GM21737 (cell line): ENCODE measurements at regions not wholly inside any gene's neighbourhood (a gene's known extent, or its start where the extent isn't known, plus 50 kb on each side); places are given as distances from the start of the nearest gene placed in this dataset.

Experiments
- ATAC-seq: cut with Tn5 transposase; IDR thresholded peaks from one replicate; pipeline ENCODE4 v1.9.1; 2021; ENCODE audit warnings: mild to moderate bottlenecking, moderate library complexity; ENCODE audit not compliant: unreplicated experiment

DNA sequence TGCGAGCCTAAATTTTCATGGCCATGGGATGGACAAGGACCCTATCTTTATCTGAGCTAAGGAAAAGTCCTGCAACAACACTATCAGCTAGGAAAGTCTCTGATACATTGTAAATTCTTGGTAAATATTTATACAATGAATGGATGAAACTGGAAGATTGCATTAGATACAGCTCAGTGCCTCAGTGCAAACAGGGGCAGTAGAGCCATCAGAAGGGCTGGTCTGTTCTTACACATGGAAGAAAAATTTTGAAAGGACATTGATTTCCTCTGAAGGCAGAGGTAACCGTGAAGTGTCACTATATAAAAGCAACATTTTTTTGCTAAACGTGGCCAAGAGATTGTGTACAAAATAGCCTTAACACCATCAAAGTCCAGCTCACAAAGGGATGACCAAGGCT is 153.2 kb upstream of the GADL1 start:
- no peak for ATAC-seq

- ATAC-seq = no peak
These were observed 153.7 kb upstream of the GADL1 start for GRCh38 chr3:31048143-31048542.

- no peak for ATAC-seq
These were observed 155.8 kb upstream of the GADL1 start for GRCh38 chr3:31050296-31050695.

DNA sequence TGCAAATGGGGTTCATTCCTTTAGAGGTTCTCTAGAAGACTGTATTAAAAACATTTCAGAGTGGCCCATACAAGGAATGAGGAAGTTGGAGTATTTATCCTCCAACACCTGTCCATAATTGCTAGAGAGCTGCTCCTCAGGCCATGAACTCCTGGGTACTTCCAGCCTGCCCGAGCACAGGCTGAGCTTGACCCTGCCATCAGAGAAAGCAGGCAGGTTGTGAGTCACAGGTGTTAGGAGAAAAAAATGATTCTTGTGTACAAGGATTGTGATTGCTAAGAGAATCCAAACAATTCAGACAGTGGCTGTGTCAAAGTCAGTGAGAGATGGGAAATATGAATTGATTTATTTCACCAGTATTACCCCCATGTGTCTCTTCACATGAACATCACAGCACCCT is 156.8 kb upstream of the GADL1 start:
- ATAC-seq = no peak

DNA sequence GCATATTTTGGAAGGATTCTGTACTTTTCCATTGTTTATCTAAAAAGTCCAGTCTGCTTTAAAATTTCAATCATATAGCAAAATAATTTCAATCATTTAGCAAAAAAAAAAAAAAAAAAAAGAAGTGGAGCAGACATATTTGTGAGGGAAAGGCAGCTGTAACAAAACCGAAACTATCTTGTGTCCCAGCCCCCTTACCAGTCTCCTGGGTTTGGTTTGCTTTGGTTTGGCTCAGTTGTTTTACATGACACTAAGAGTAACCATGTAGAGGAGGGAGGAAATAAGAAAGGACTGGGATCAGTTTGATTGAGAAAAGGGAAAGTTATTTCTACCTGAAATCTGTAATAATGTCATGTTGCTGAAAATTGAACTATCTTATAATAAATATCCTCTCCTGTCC is 158.8 kb upstream of the GADL1 start:
- ATAC-seq = no peak

GRCh38 chr3:31054032-31054431 is 159.6 kb upstream of the GADL1 start:
- no peak for ATAC-seq

DNA sequence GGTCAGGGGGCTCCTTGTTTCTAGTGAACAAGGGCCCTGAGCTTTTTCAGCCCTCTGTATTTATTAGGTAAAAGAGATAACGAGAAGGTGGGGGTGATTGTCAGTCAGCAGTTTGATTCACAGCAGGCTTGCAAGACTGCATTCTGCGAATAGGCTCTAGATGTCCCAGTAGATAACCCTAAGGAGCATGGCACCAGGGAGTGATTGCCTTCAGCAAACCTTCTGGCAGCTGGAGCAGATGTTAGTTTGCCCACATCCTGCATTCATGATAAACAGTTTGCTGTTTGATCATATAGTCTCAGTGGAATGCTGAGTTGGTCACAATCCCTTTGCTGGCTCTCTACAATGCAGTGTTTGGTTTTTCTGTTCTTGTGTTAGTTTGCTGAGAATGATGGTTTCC is 161.3 kb upstream of the GADL1 start:
- ATAC-seq = no peak

DNA sequence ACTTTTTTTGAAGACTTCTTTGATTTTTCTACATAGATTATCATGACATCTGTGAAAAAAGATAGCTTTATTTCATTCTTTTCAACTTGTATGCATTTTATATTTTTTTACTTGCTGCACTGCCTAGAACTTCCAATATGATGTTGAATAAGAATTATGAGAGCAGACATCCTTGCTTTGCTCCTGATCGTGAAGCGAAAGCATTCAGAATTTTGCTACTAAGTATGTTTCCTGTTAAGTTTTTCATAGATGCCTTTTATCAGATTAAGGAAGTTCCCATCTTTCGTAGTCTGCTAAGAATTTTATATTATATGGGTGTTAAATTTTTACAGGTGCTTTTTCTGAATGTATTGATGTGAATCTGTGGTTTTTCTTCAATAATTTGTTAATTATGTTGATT is 163.4 kb upstream of the GADL1 start:
- no peak for ATAC-seq

DNA sequence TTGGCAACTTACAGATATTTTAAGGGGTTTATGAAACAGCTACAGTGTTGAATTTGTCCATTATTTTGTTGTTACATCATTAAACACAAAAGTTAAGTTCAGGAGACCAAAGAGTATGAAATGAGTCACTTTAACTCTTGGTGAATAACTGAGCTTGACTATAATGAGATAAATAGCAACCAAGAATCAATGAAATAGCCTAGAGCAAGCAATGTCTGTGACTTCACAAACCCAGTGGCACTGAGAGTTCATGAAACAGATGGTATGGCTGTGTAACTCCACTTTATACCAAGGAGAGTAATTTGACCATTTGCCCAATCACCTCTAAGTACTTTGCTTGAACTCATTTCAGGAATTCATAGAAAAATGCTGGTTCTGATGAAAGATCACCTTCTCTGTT is 169.6 kb upstream of the GADL1 start:
- ATAC-seq = no peak

DNA sequence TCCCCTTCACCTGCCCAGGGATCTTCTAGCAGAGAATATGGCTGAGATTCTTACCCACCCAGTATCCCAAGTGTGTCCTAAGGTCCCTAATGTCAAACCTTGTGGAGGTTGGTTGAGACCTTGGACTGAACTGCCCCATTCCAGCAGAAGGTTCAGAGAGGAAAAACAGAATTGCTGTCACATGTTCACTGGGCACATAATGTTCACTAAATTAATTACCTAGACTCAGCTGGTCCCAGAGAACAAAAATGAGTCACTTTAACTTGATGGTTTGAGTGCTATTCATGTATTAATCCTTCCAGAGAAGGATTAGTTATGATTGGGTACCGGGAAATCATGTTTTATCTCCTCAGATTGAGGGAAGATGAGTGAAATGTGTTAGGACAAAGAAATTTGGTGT is 171.3 kb upstream of the GADL1 start:
- no peak for ATAC-seq

GRCh38 chr3:31067004-31067403 is 172.5 kb upstream of the GADL1 start:
- ATAC-seq = no peak

- ATAC-seq = no peak
These were observed 181.0 kb upstream of the GADL1 start for GRCh38 chr3:31075471-31075870.

DNA sequence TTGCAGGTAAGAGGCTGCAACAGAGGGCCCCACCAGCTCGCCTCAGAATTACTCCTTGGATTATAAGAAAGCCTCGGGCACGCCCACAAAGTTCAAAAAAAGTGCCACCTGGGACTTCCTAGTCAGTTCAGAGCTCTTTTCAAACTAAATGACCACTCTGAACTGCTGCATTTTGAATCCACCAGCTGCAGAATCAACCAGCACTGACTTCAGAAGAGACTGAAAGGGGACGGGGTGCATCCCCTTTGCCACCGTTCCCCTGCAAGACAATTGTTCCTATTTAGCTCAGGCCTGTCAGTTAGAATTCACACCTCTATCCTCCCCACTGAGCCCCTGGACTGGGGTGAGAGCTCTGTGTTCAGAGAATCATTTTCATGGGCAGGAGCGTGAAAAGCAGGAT is 181.4 kb upstream of the GADL1 start:
- no peak for ATAC-seq

- no peak for ATAC-seq
These were observed 182.7 kb upstream of the GADL1 start for GRCh38 chr3:31077021-31077601.

- ATAC-seq = no peak
These were observed 183.4 kb upstream of the GADL1 start for GRCh38 chr3:31077826-31078225.

- ATAC-seq = no peak
These were observed 185.2 kb upstream of the GADL1 start for GRCh38 chr3:31079689-31080088.

DNA sequence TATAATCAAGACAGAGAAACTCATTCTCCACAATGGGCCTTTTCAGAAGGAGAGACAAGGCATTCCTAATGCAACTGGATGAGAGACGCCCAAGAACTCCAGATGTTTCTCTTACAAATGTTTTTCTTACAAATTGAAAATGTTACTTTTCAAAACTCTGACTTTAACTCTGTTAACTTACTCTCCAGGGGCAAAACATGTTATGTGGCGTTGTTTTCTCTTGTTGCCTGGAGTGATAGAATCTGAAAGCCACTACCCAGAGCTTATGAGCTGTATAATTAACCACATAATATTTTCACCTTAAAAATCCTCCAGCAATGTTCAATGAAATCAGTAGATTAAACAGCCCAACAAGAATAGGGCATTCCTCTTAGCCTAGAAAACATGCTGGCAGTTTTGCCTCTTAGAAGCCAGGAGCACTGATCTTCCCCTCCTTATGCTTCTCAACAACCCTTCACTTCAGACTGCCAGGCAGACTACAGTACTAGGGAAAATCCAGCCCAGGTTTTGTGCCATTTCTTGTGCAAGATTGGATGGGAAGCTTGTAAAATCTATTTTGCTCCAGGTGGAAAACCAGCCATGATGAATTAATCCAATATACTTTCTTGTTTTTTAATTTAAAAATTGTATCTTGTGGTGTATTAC is 186.7 kb upstream of the GADL1 start:
- no peak for ATAC-seq

DNA sequence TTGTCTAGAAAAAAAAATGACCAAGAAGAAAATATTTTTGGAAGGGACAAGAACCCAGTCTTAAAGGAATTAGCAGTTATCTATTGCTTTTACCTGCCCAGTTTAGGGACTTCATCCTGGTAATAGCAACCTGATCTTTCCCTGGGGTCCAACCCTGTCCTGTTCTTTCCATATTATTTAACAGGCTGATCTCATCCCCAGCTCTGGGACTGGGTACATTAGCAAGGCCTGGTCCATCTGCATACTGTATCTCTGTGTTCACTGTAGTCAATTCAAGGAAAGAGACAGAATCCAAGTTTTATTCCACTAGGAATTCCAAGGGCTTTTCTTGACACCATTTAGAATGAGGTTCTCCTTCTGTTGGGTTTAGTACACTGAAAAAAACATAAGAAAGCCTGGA is 191.7 kb upstream of the GADL1 start:
- no peak for ATAC-seq

GRCh38 chr3:31086698-31087097 is 192.2 kb upstream of the GADL1 start:
- no peak for ATAC-seq

- ATAC-seq = no peak
These were observed 197.3 kb upstream of the GADL1 start for GRCh38 chr3:31091748-31092147.

GRCh38 chr3:31092748-31093589 is 198.5 kb upstream of the GADL1 start:
- ATAC-seq = no peak

DNA sequence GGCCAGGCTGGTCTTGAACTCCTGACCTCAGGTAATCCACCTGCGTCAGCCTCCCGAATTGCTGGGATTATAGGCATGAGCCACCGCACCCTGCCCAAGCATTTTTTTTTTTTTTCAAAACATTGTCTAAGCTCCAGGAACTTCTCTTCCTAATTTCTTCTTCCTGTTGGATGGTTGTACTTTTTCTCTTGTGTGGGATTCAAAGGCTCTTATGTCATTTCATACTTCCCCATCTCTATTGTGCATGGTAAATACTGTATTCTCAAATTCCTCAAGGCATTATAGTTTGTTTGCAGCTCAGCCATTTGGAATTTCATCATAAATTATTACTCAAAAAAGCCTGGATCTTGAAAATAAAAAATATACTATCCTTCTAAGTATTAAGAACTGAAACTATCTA is 199.1 kb upstream of the GADL1 start:
- no peak for ATAC-seq
